NT2/D1 (cell line): ENCODE measurements at regions not wholly inside any gene's neighbourhood (a gene's known extent, or its start where the extent isn't known, plus 50 kb on each side); places are given as distances from the start of the nearest gene placed in this dataset.

Experiments used
- DNase-seq: peaks from one replicate; pipeline ENCODE4 v3.0.0-alpha.2; 2011; ENCODE audit warnings: low read depth, low spot score
- H3K27me3 ChIP-seq: 2 replicates; pipeline ENCODE4 v1.6.0; 2011; ENCODE audit warnings: mild to moderate bottlenecking; ENCODE audit not compliant: insufficient read length, insufficient read depth
- H3K36me3 ChIP-seq: 2 replicates; pipeline ENCODE4 v1.6.1; 2011; ENCODE audit warnings: mild to moderate bottlenecking, low read length, mixed read lengths; ENCODE audit not compliant: insufficient read depth, insufficient read length
- H3K4me1 ChIP-seq: 2 replicates; pipeline ENCODE4 v1.5.1; 2011; ENCODE audit not compliant: insufficient read depth, insufficient read length
- H3K4me3 ChIP-seq: 2 replicates; pipeline ENCODE4 v1.5.1; 2011; ENCODE audit warnings: low read depth; ENCODE audit not compliant: insufficient read length
- H3K9ac ChIP-seq: 2 replicates; pipeline ENCODE4 v1.6.0; 2011; ENCODE audit warnings: low read depth; ENCODE audit not compliant: insufficient read length
- H3K9me3 ChIP-seq: 2 replicates; pipeline ENCODE4 v1.5.1; 2011; ENCODE audit warnings: mild to moderate bottlenecking, low read length; ENCODE audit not compliant: insufficient read depth
- SUZ12 ChIP-seq: IDR thresholded peaks from 2 replicates; pipeline ENCODE4 v1.6.1; 2011; ENCODE audit not compliant: insufficient read length, insufficient read depth; ENCODE audit errors: extremely low read depth
- YY1 ChIP-seq: IDR thresholded peaks from 2 replicates; pipeline ENCODE4 v1.6.1; 2011; ENCODE audit not compliant: insufficient read length, insufficient read depth
- ZNF274 ChIP-seq: IDR thresholded peaks from 2 replicates; pipeline ENCODE4 v1.6.1; 2011; ENCODE audit warnings: mild to moderate bottlenecking, low read depth, low read length

DNA sequence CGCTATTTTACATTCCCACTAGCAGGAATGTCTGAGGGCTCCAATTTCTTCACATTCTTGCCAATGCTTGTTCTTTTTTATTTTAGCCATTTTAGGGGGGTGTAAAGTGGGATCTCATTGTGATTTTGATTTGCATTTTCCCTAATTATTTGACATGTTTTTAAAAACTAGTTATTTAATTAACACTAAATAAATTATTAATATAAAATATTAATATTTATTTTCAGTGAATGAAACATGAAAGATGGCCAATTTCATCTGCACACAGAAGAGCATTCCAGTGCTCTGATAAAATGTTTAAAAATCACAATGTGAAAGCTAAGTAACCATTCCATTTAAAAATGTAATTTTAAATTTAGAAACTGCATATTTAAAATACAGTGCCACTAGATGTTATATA, 322.2 kb upstream of the ZNF521 start:
- Histone ChIP-seq H3K36me3 (no peaks in the 10 kb centered on the region), H3K4me3 (no peak overlapping the region), H3K4me1 (no peaks in the 10 kb centered on the region), H3K9ac (no peak overlapping the region), H3K27me3 (no peaks in the 10 kb centered on the region), H3K9me3 (no peaks in the 10 kb centered on the region)
- DNase-seq, result no peak
- no peak for TF ChIP-seq SUZ12
- TF ChIP-seq YY1, result no peak
- no peak for TF ChIP-seq ZNF274

DNA sequence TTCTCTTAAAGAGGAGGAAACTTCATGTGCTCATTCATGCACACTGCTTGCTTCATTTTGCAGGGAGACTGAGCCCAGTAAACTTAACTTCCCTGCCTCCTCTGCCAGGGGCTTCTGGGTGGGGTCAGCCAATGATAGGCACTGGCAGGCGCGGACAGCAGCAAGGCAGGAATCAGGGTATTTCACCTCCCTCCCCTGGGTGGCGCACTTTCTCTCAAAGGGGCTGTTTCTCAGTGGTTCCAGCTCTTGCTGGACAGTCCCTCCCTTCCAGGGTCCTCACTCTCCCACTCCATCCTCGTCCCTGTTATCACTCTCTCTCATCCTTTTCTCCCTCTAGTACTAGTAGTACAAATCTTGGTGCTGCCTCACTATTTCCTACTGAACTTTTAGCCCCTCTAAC, 320.5 kb upstream of the ZNF521 start:
- Histone ChIP-seq H3K27me3 (no peaks in the 10 kb centered on the region), H3K4me3 (no peak overlapping the region), H3K4me1 (no peaks in the 10 kb centered on the region), H3K9ac (no peak overlapping the region), H3K36me3 (no peaks in the 10 kb centered on the region), H3K9me3 (no peaks in the 10 kb centered on the region)
- TF ChIP-seq SUZ12, result no peak
- TF ChIP-seq ZNF274, result no peak
- TF ChIP-seq YY1, result no peak
- DNase-seq, result no peak

DNA sequence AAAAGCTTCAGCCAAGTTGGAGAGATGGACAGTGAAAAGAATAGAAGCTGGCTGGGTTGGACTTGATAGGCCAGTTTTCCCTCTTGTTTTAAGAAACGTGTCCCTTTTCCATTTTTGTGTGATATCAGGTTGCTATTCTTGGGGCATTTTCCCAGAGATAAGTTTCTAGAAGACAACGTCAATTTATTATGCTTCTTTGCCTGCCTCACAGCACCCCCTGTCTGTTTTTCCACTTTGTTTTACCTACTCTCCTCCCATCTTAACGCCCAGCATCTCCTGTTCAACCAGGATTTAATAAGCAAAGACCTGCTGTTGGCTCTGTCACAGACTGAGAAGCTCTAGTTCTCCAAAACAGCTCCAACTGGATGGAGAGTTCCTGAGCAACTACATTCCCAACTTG, 317.8 kb upstream of the ZNF521 start:
- Histone ChIP-seq H3K27me3 (no peaks in the 10 kb centered on the region), H3K4me3 (no peak overlapping the region), H3K9me3 (no peaks in the 10 kb centered on the region), H3K4me1 (no peaks in the 10 kb centered on the region), H3K9ac (no peak overlapping the region), H3K36me3 (no peaks in the 10 kb centered on the region)
- no peak for TF ChIP-seq YY1
- TF ChIP-seq SUZ12, result no peak
- no peak for TF ChIP-seq ZNF274
- DNase-seq, result no peak

DNA sequence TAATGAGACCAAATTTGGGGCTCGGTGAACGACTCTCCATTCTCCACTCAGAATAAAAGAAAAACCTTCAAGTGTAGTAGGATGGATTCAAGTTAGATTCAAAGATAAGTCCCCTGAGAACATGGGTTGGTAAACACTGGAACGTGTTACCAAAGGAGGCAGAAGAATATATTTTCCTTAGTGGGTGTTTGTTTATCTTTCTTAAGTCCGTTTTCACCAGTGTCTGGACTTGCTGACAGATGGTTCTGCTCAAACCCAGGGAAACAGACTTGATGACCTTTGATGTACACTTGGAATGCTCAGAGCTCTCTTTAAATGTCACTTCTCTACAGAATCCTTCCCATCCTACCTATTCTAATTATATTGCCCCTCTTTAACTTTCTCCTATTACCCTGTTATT, 310.3 kb upstream of the ZNF521 start:
- Histone ChIP-seq H3K36me3 (no peaks in the 10 kb centered on the region), H3K4me1 (no peaks in the 10 kb centered on the region), H3K27me3 (no peaks in the 10 kb centered on the region), H3K9ac (no peak overlapping the region), H3K9me3 (no peaks in the 10 kb centered on the region), H3K4me3 (no peak overlapping the region)
- TF ChIP-seq YY1, result no peak
- no peak for DNase-seq

DNA sequence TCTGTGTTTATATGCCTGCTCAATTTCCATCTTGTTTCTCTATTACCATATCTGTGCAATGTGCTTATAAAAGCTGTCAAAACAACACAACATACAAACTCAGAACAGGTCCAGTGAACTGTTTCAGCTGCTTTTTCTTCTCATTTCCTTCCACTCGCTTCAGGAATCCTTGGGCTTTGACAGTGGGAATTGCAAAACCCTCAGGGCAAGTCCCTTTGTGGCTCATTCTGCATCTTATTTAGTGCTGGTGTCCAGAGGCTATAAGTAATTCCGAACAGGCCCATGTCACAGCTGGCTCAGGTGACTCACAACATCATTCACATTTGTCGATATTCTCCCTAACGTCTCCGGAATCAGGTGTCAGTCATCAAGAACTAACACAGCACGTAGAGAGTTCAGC, 309.9 kb upstream of the ZNF521 start:
- no peaks in the 10 kb centered on the region for H3K36me3 ChIP-seq
- TF ChIP-seq YY1, result no peak
- no peaks in the 10 kb centered on the region for H3K27me3 ChIP-seq
- no peak overlapping the region for H3K4me3 ChIP-seq
- no peaks in the 10 kb centered on the region for H3K9me3 ChIP-seq
- no peak overlapping the region for H3K9ac ChIP-seq
- DNase-seq, result no peak
- H3K4me1 ChIP-seq, result no peaks in the 10 kb centered on the region

DNA sequence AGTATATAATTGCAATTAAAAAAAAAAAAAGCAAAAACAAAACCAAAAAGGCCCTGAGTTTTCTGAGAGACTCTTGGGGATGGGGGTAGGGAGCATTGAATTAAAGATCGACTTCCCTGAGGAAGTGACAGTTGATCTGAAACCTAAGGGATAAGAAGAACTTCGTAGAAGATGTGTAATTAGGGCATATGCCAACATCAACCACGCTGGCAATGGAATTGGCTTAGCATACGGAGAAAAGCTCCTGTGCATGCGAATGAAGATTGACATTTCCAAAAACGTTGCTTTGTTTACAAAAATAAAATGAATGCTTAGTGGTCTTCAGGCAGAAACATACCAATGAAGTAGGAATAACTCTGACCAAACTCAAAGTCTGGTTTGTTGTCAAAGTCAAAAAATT, 307.6 kb upstream of the ZNF521 start:
- no peaks in the 10 kb centered on the region for H3K36me3 ChIP-seq
- no peaks in the 10 kb centered on the region for H3K9me3 ChIP-seq
- no peaks in the 10 kb centered on the region for H3K4me1 ChIP-seq
- no peaks in the 10 kb centered on the region for H3K27me3 ChIP-seq
- H3K9ac ChIP-seq, result no peak overlapping the region
- no peak for TF ChIP-seq ZNF274
- TF ChIP-seq SUZ12, result no peak
- no peak for TF ChIP-seq YY1
- no peak for DNase-seq
- no peak overlapping the region for H3K4me3 ChIP-seq

DNA sequence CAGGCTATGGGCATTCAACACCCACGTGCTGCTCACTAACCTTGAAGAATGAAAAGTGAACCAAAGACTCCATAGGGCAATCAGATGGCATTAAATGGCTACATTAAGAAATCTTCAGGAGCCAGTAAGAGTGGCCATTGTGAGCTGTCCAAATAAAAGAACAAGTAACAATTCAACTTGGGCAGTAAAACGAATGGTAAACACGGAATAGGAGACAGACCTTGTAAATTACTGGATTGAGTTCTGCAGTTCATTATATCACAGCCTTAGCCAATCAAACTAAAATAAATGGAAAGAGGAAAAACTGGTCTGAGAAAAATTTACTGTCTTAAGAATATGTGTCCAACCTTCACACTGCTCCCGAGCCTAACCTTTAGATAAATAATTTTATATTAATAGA, 306.5 kb upstream of the ZNF521 start:
- no peak overlapping the region for H3K4me3 ChIP-seq

DNA sequence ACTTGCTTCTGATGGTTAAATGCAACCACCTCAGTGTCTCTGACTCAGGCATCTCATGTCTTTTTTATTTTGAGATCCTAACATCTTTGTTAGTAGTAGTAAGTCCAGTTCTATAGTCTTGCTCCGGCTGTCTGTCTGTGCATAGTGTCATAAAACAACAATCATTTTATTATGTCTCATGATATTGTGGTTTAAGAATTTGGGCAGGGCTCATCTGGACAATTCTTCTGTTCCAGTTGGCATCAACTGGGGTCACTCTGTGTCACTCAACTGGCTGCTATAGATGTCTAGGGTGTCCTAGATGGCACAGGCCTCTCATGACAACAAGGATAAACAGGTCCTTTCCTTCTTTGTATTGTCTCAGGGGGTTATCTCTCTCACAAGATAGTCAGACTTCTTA, 299.6 kb upstream of the ZNF521 start:
- DNase-seq, result no peak
- Histone ChIP-seq H3K9me3 (no peaks in the 10 kb centered on the region), H3K4me3 (no peak overlapping the region), H3K27me3 (no peaks in the 10 kb centered on the region), H3K4me1 (no peaks in the 10 kb centered on the region), H3K36me3 (no peaks in the 10 kb centered on the region), H3K9ac (no peak overlapping the region)
- no peak for TF ChIP-seq ZNF274
- no peak for TF ChIP-seq YY1
- no peak for TF ChIP-seq SUZ12

More for the DNA sequence above, 306.5 kb upstream of the ZNF521 start:
- TF ChIP-seq SUZ12, result no peak
- no peak for TF ChIP-seq ZNF274
- no peak for TF ChIP-seq YY1
- no peak for DNase-seq
- Histone ChIP-seq H3K9me3 (no peaks in the 10 kb centered on the region), H3K36me3 (no peaks in the 10 kb centered on the region), H3K9ac (no peak overlapping the region), H3K27me3 (no peaks in the 10 kb centered on the region), H3K4me1 (no peaks in the 10 kb centered on the region)
